Lung (tissue), 11 donors: ENCODE measurements at regions not wholly inside any gene's neighbourhood (a gene's known extent, or its start where the extent isn't known, plus 50 kb on each side); places are given as distances from the start of the nearest gene placed in this dataset.

Experiments
- ATAC-seq: fragments of 200-7000 bp; cut with Tn5 transposase; one replicate; pipeline ENCODE4 v1.9.1; 2020; ENCODE audit warnings: moderate number of reproducible peaks; ENCODE audit not compliant: insufficient read depth, low FRiP score
- DNase-seq, 3 donors: peaks; one replicate each; pipeline ENCODE4 v3.0.0-alpha.2; 2013 to 2017
- H3K27ac ChIP-seq, 2 donors: one replicate each; pipeline ENCODE4 v1.5.1; 2013; ENCODE audit warnings: mild to moderate bottlenecking in 2 of 2, moderate library complexity in 2 of 2, control low read depth in 1 of 2, inconsistent platforms in 1 of 2, low read depth in 1 of 2, low read length in 1 of 2
- H3K27me3 ChIP-seq, 3 donors: one replicate each; pipeline ENCODE4 v1.5.1; 2013; ENCODE audit warnings: low read length in 2 of 3; ENCODE audit not compliant: control insufficient read depth in 3 of 3, insufficient read depth in 3 of 3
- H3K36me3 ChIP-seq, 4 donors: one replicate each; pipeline ENCODE4 v1.5.1; 2013; ENCODE audit warnings: low read length in 4 of 4, mild to moderate bottlenecking in 1 of 4, moderate library complexity in 1 of 4; ENCODE audit not compliant: control insufficient read depth in 4 of 4, insufficient read depth in 4 of 4
- H3K4me1 ChIP-seq, 5 donors: one replicate each; pipeline ENCODE4 v1.5.1; 2013; ENCODE audit warnings: low read length in 5 of 5, mild to moderate bottlenecking in 2 of 5, moderate library complexity in 1 of 5; ENCODE audit not compliant: control insufficient read depth in 5 of 5, insufficient read depth in 5 of 5
- H3K4me3 ChIP-seq: one replicate; pipeline ENCODE4 v1.5.1; 2013; ENCODE audit warnings: mild to moderate bottlenecking, control low read depth, moderate library complexity
- H3K9ac ChIP-seq, 2 donors: one replicate each; pipeline ENCODE4 v1.5.1; 2013; ENCODE audit warnings: low read length in 2 of 2, control low read depth in 1 of 2; ENCODE audit not compliant: insufficient read depth in 1 of 2
- H3K9me3 ChIP-seq, 4 donors: one replicate each; pipeline ENCODE4 v1.5.1; 2013; ENCODE audit warnings: low read length in 3 of 4, mild to moderate bottlenecking in 1 of 4, moderate library complexity in 1 of 4; ENCODE audit not compliant: control insufficient read depth in 4 of 4, insufficient read depth in 3 of 4
- WGBS, 2 donors: extraction: QIAGEN DNeasy Blood & Tissue Kit; methylation state at CpG; one replicate each; pipeline ENCODE4 v1.1.7; 2013; 5-methylcytosine and 5-hydroxymethylcytosine counted together
- TF ChIP-seq, protein P1 (sequence below): IDR thresholded peaks from 2 replicates; pipeline ENCODE4 v1.5.1; 2012; ENCODE audit warnings: mild to moderate bottlenecking; ENCODE audit errors: control extremely low read depth, extremely low read depth
- donor health status: control.
- donor health status: control.
- donor health status: Bipolar disorder and iron deficiency.
- donor health status: healthy.
- donor health status: DM: yes; HTN: yes; CAD: no.

DNA sequence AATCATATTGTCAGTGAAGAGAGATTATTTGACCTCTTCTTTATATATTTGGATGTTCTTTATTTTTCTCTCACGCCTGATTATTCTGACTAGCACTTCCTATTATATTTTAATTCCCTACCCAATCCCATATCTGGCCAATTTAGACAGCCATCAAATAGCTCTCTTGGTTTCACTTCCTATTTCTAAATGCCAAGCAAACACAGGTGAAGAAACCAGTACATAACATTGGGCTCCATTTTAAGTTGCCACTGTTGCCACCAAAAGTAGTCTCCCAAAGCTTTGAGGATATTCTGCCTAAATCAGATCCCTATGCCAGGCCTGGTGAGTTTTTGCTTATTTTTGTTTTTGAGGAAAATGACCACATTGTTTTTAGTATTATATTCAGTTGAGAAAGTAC, 547.0 kb downstream of the MBD2 start:
- H3K27ac ChIP-seq: no peak overlapping the region
- H3K9ac ChIP-seq: no peak overlapping the region
- TF ChIP-seq, protein P1, sequence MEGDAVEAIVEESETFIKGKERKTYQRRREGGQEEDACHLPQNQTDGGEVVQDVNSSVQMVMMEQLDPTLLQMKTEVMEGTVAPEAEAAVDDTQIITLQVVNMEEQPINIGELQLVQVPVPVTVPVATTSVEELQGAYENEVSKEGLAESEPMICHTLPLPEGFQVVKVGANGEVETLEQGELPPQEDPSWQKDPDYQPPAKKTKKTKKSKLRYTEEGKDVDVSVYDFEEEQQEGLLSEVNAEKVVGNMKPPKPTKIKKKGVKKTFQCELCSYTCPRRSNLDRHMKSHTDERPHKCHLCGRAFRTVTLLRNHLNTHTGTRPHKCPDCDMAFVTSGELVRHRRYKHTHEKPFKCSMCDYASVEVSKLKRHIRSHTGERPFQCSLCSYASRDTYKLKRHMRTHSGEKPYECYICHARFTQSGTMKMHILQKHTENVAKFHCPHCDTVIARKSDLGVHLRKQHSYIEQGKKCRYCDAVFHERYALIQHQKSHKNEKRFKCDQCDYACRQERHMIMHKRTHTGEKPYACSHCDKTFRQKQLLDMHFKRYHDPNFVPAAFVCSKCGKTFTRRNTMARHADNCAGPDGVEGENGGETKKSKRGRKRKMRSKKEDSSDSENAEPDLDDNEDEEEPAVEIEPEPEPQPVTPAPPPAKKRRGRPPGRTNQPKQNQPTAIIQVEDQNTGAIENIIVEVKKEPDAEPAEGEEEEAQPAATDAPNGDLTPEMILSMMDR: no peak
- ATAC-seq (no peak), DNase-seq (no peak)
- no peak overlapping the region for H3K4me3 ChIP-seq
- no peaks in the 10 kb centered on the region for H3K36me3 ChIP-seq
- H3K27me3 ChIP-seq: no peaks in the 10 kb centered on the region
- no peaks in the 10 kb centered on the region for H3K9me3 ChIP-seq
- 82 to 91% methylated on average over 1 of the region's 1 CpG for WGBS, 2 donors
- H3K4me1 ChIP-seq: no peaks in the 10 kb centered on the region

DNA sequence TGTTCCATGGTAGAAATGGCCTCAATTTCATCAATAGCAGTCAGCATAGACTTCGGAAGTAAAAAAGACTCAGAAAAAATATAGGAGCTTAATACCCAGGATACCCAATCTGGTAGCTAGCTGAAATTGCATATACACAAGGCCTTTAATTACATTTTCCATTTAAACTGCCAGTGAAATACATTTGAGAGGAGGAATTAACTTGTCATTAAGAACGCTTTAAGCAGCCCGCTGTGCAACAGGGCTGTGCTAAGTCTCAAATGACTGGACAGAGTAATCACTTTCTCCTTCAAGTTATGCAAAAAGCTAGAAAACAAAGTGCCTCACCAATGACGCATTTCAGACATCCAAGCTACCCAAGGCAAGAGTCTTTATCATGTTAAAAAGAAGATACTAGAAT, 558.8 kb downstream of the MBD2 start:
- Histone ChIP-seq H3K9ac (no peak overlapping the region), H3K9me3 (peaks cover 0 to 19% (median 3%) of the 10 kb centered on the region in 4 donors), H3K4me3 (no peak overlapping the region), H3K27me3 (no peaks in the 10 kb centered on the region), H3K4me1 (no peaks in the 10 kb centered on the region), H3K36me3 (no peaks in the 10 kb centered on the region), H3K27ac (no peak overlapping the region)
- 81 to 89% methylated on average over 4 of the region's 4 CpGs for WGBS, 2 donors
- DNase-seq: no peak
- TF ChIP-seq, protein P1: no peak
- ATAC-seq: no peak

DNA sequence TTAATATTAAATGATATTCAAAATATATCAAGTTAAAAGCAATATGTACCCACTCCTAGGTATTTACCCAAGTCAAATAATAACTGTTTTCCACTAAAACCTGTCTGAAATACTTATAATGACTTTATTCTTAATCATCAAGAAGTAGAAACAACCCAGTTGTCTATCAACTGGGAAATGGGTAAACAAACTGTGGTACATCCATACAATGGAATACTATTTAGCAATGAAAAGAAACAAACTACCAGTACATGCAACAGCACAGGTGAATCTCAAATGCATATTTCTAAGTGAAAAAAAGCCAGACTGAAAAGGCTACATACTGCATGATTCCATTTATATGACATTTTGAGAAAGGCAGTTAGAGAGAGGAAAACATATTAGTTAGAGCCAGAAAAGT, 559.9 kb downstream of the MBD2 start:
- Histone ChIP-seq H3K4me3 (no peak overlapping the region), H3K27me3 (no peaks in the 10 kb centered on the region), H3K4me1 (no peaks in the 10 kb centered on the region), H3K27ac (no peak overlapping the region), H3K36me3 (no peaks in the 10 kb centered on the region), H3K9ac (no peak overlapping the region), H3K9me3 (peaks cover 0 to 19% (median 3%) of the 10 kb centered on the region in 4 donors)
- DNase-seq (no peak), ATAC-seq (no peak)
- TF ChIP-seq, protein P1: no peak

DNA sequence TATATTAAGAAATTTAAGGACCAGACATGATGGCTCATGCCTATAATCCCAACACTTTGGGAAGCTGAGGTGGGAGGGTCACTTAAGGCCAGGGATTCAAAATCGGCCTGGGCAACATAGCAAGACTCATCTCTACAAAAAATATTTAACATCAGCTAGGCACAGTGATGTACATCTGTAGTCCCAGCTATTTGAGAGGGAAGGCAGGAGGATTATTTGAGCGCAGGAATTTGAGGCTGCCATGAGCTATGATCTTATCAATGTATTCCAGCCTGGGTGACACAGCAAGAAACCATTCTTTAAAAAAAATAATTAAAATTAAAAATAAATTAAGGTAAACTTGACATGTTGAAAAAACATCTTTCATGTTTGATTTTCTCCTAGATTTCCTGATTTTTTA, 564.2 kb downstream of the MBD2 start:
- no peak for ATAC-seq
- 83 to 87% methylated on average over 2 of the region's 2 CpGs for WGBS, 2 donors
- no peak overlapping the region for H3K4me3 ChIP-seq

More for the DNA sequence above, 564.2 kb downstream of the MBD2 start:
- Histone ChIP-seq H3K27ac (no peak overlapping the region), H3K36me3 (no peaks in the 10 kb centered on the region), H3K9ac (no peak overlapping the region), H3K9me3 (peaks cover 3 to 13% (median 5%) of the 10 kb centered on the region in 4 donors), H3K4me1 (no peaks in the 10 kb centered on the region), H3K27me3 (no peaks in the 10 kb centered on the region)
- DNase-seq: no peak
- TF ChIP-seq, protein P1: no peak
